Esophagus (tissue), 2 donors: ENCODE measurements at regions not wholly inside any gene's neighbourhood (a gene's known extent, or its start where the extent isn't known, plus 50 kb on each side); places are given as distances from the start of the nearest gene placed in this dataset.
"Not testable (repeated sequence)": the region's sequence is repeated elsewhere in the genome, so short reads cannot be mapped to it uniquely, and the experiment has no call there.

Experiments used
- H3K27ac ChIP-seq, 2 donors: one replicate each; pipeline ENCODE4 v1.5.1; 2013; ENCODE audit warnings: low read depth in 2 of 2, mild to moderate bottlenecking in 2 of 2, inconsistent platforms in 1 of 2, low read length in 1 of 2, moderate library complexity in 1 of 2
- H3K27me3 ChIP-seq, 2 donors: one replicate each; pipeline ENCODE4 v1.6.1; 2013; ENCODE audit warnings: low read length in 2 of 2, control low read depth in 1 of 2, mild to moderate bottlenecking in 1 of 2; ENCODE audit not compliant: insufficient read depth in 2 of 2, control insufficient read depth in 1 of 2
- H3K36me3 ChIP-seq, 2 donors: one replicate each; pipeline ENCODE4 v1.6.1; 2013; ENCODE audit warnings: low read length in 1 of 2; ENCODE audit not compliant: control insufficient read depth in 2 of 2, insufficient read depth in 2 of 2
- H3K4me1 ChIP-seq, 2 donors: one replicate each; pipeline ENCODE4 v1.6.1; 2013; ENCODE audit warnings: low read length in 1 of 2; ENCODE audit not compliant: control insufficient read depth in 2 of 2, insufficient read depth in 2 of 2
- H3K4me3 ChIP-seq, 2 donors: one replicate each; pipeline ENCODE4 v1.5.1; 2013; ENCODE audit warnings: low read length in 2 of 2, mild to moderate bottlenecking in 2 of 2, low read depth in 1 of 2, moderate library complexity in 1 of 2
- H3K9me3 ChIP-seq, 2 donors: one replicate each; pipeline ENCODE4 v1.6.1; 2013; ENCODE audit warnings: mild to moderate bottlenecking in 2 of 2, low read depth in 1 of 2, low read length in 1 of 2, moderate library complexity in 1 of 2; ENCODE audit not compliant: control insufficient read depth in 2 of 2, insufficient read depth in 1 of 2
- WGBS, 2 donors: extraction: QIAGEN DNeasy Blood & Tissue Kit; methylation state at CpG; one replicate each; pipeline ENCODE4 v1.1.7; 2013; 5-methylcytosine and 5-hydroxymethylcytosine counted together
- donor health status: healthy with polysubstance abuse.
- donor health status: Bipolar disorder and iron deficiency.

DNA sequence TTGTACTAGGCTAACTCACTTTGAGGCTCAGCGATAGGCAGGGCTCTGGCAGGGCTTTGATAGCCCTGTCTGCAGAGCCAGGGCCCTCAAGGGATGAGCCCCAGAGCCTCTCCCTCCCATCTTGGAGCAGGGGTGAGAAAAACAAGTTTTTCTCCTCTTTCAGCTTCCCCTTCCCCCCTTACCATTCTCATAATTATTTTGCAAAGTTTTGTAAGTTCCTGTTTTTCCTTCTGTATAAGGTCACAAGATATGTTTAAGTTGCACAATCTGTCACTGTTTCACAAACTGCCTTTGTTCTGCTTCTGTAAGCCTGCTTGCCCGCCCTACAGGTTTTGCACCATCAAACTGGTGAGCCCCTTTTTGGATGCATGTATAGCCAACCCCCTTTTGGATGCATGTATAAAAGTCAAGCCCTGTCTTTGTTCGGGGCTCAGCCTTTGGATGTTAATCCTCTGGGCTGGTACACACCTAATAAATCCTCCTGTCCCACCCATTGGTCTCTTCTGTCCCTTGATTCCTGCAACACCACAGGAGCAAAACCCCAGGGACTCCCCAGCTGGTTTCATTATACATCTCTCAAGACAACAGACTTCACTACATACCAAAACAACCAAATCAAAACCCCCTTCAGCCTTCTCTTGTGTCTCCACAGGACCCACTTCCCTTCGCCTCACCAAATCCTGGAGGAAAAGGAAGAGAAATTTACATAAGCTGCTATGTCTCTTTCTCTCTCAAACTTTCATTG, 52.5 kb upstream of the RESF1 start:
- Histone ChIP-seq H3K4me3 (no peak overlapping the region), H3K36me3 (no peaks in the 10 kb centered on the region), H3K27me3 (no peaks in the 10 kb centered on the region), H3K9me3 (peaks cover 0 to 6% of the 10 kb centered on the region in 2 donors), H3K27ac (no peak overlapping the region), H3K4me1 (no peaks in the 10 kb centered on the region)
- 81 to 89% methylated on average over 4 of the region's 4 CpGs for WGBS, 2 donors

DNA sequence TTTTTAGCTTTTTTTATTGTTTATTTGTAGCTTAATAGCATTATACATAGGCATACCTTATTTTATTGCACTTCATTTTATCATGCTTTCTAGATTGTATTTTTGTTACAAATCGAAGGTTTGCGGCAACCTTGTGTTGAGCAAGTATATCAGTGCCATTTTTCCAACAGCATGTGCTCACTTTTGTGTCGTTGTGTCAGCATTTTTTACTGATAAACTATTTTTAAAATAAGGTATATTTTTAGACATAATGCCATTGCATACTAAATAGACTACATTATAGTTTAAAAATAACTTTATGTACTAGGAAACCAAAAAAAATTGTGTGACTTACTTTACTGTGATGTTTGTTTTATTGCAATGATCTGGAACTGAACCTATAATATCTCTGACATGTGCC, 56.2 kb upstream of the RESF1 start:
- Histone ChIP-seq H3K9me3 (peaks cover 0 to 6% of the 10 kb centered on the region in 2 donors), H3K4me1 (no peaks in the 10 kb centered on the region), H3K27me3 (no peaks in the 10 kb centered on the region), H3K36me3 (no peaks in the 10 kb centered on the region), H3K4me3 (no peak overlapping the region), H3K27ac (no peak overlapping the region)
- 91% methylated on average over 3 of the region's 3 CpGs for WGBS, 2 donors

DNA sequence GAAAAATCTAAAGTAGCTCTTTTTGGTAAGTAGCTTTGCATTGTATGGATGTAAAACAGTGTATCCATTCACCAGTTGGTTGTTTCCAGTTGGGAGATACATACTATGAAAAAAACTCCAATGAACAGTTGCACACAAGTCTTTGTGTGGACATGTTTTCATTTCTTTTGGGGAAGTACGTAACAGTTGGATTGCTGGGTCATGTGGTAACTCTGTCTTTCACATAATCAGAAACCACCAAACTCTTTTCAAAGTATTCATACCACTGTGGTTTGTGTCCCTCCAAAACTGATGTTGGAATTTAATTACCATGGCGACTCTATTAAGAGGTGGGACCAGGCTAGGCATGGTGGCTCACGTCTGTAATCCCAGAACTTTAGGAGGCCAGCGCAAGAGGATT, 58.9 kb upstream of the RESF1 start:
- WGBS, 2 donors: 86% methylated on average over 4 of the region's 4 CpGs
- no peak overlapping the region for H3K4me3 ChIP-seq
- H3K9me3 ChIP-seq: no peaks in the 10 kb centered on the region

DNA sequence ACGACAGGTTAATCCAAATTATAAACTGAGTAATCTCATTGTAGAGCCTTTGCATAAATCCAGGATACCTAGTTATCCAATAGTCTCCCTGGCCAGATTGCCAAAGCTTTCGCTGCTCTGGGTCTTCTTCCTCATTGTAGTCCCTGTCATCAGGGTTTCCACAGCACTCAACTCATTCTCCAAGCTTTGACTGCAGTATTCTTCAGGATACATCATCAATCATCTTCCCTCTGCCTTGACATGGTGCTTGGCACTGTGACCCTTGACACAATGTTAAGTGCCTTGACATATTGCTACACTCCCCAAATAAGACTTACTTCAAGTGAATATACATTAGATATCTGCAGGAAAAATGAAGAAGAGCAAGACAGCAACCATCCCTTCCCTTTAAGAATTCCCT, 60.1 kb upstream of the RESF1 start:
- no peaks in the 10 kb centered on the region for H3K4me1 ChIP-seq
- H3K27me3 ChIP-seq: no peaks in the 10 kb centered on the region
- H3K4me3 ChIP-seq: no peak overlapping the region
- no peaks in the 10 kb centered on the region for H3K9me3 ChIP-seq
- H3K36me3 ChIP-seq: no peaks in the 10 kb centered on the region
- WGBS, 2 donors: 65 to 80% methylated on average over 2 of the region's 2 CpGs
- no peak overlapping the region for H3K27ac ChIP-seq

More for the DNA sequence above, 58.9 kb upstream of the RESF1 start:
- no peaks in the 10 kb centered on the region for H3K27me3 ChIP-seq
- no peak overlapping the region for H3K27ac ChIP-seq
- no peaks in the 10 kb centered on the region for H3K36me3 ChIP-seq
- no peaks in the 10 kb centered on the region for H3K4me1 ChIP-seq

DNA sequence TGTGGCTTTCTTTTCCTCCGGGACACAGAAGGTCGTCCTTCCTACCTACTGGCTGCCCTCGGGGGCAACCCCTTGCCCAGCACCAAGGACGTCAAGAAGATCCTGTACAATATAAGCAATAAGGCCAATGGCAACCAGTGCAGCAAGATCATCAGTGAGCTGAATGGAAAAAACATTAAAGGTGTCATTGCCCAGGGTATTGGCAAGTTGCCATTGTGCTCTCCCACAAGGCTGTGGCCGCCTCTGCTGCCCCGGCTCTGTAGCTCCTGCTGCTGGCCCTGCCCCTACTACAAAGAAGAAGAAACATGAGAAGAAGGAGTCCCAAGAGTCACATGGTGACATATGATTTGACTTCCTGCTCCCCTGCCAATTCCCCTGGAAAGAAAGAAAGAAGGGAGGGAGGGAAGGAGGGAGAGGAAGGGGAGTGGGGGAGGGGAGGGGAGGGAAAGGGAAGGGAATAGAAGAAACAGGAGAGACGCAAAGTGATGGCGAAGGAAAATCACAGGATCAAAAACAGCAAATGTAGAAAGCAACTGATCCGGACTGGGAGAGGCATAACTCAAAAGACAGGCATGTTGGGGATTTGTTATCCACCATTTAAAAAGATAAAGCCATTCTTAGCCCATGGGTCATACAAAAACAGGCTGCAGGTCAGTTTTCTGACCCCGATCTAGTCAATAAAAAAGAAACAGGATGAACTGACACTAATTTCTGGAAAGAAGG, 61.3 kb upstream of the RESF1 start:
- Histone ChIP-seq H3K27me3 (no peaks in the 10 kb centered on the region), H3K36me3 (no peaks in the 10 kb centered on the region), H3K27ac (peak overlapping the region in 1 of 2 donors; percentile 3), H3K4me1 (no peaks in the 10 kb centered on the region), H3K4me3 (no peak overlapping the region), H3K9me3 (no peaks in the 10 kb centered on the region)
- WGBS, 2 donors: 54 to 65% methylated on average over 10 of the region's 10 CpGs

DNA sequence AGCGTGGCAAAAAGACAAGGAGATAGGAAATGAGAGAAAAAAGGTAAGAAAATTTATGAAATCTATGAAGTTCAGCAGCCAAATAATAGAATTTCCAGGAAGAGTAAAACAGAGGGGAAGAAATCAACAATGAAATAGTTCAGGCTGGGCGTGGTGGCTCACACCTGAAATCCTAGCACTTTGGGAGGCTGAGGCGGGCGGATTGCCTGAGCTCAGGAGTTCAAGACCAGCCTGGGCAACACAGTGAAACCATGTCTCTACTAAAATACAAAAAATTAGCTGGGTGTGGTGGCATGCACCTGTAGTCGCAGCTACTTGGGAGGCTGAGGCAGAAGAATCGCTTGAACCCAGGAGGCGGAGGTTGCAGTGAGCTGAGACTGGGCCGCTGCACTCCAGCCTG, 62.1 kb upstream of the RESF1 start:
- not testable (repeated sequence) for H3K27me3 ChIP-seq, H3K36me3 ChIP-seq, H3K9me3 ChIP-seq, H3K4me3 ChIP-seq, H3K4me1 ChIP-seq, H3K27ac ChIP-seq
- WGBS, 2 donors: 89 to 90% methylated on average over 8 of the region's 8 CpGs

DNA sequence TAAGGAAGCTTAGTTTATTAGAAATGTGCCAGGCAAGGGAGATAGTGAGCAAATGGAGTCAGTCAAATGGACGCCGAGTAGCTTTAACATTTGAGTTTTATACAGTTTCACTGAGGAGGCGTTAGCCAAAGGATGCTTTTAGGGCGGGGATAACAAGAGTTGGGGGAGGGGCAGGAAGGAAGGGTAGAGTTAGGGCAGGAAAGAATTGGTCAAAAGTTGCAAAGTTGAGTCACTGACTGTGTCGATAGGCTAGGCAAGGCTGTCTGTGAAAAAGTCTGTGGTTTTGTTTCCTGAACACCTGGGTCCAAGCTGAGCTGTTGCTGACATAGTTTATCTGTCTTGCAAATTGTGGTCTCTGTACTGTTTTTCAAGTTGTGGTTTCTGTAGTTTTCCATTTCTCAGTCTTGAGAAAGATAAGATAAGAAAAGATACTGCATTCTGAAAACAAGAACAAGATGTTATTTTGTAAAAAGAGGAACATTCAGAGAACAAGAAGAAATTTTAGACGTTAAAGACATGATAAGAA, 62.6 kb upstream of the RESF1 start:
- Histone ChIP-seq H3K9me3 (no peaks in the 10 kb centered on the region), H3K4me3 (no peak overlapping the region), H3K27ac (no peak overlapping the region), H3K27me3 (no peaks in the 10 kb centered on the region), H3K4me1 (no peaks in the 10 kb centered on the region), H3K36me3 (no peaks in the 10 kb centered on the region)
- WGBS, 2 donors: 52 to 59% methylated on average over 6 of the region's 6 CpGs

DNA sequence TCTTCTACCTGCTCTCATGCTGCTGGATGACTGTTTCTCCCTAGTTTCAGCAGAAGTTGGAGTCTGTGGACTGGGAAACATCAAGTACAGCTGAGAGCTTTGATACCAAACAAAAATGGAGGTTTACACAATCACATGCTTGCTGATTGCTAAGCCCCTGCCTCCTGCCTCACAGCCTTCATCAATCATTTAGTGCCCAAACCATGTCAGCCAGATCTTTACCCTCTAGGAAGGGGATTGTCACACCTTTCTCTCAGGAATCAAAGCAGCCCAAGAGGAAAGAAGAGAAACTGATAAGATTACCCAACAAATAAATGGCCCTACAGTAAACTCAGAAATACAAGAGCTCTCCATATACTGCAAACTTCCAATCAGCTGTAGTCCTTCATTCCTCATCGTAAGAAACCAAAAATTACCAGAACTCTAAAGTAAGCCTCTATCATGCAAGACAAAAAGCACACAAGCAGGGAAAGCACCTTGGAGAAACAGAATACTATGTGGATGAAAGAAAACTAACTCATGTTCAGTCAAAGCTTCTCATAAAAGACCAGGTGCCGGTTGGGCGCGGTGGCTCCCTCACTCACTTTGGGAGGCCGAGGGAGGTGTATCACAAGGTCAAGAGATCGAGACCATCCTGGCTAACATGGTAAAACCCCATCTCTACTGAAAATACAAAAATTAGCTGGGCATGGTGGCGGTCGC, 63.6 kb upstream of the RESF1 start:
- Histone ChIP-seq H3K4me1 (no peaks in the 10 kb centered on the region), H3K27ac (peak overlapping the region in 1 of 2 donors; percentile 45), H3K9me3 (no peaks in the 10 kb centered on the region), H3K4me3 (no peak overlapping the region), H3K27me3 (no peaks in the 10 kb centered on the region), H3K36me3 (no peaks in the 10 kb centered on the region)
- 93% methylated on average over 8 of the region's 8 CpGs for WGBS, 2 donors

DNA sequence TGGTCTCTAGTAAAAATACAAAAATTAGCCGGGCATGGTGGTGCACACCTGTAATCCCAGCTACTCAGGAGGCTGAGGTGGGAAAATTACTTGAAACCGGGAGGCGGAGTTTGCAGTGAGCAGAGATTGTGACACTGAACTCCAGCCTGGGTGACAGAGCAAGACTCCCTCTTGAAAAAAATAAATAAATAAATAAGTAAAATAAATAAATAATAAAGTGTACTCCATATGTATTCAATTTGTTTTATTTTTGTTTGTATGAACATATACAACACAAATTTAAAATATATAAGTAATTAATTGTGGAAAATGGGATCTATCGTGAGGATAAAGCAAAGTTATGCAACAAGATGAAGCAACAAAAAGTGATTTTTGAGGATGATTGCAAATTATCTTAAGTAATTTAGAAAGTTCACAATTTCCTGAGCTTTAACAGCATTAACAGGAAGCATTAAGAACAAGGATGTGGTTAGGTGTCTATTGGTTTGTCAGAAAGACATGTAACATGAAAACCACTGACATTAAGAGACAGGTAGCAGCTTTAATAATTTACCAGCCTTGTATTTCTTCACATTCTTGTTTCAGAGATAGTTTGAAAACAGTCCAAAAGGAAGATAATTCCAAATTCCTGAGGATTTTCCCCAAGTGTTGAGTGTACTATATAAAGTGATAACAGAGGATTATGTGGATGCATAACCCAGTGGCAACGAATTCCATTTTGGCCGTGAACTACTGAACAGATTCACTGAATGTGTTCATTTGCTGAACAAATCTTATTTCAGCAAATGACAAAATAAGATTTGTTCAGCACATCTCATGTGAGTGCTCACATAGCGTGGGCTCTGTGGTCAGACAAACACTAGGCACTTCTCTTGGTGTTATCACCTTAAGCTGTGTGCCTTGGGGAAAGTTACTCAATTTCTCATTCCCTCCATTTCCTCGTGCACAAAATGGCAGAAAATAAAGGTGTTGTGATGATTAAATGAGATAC, 68.6 kb upstream of the RESF1 start:
- Histone ChIP-seq H3K27me3 (no peaks in the 10 kb centered on the region), H3K4me3 (no peak overlapping the region), H3K9me3 (no peaks in the 10 kb centered on the region), H3K4me1 (no peaks in the 10 kb centered on the region), H3K36me3 (no peaks in the 10 kb centered on the region), H3K27ac (no peak overlapping the region)
- 79 to 82% methylated on average over 8 of the region's 8 CpGs for WGBS, 2 donors
